KMS-11 (cell line): ENCODE measurements at regions not wholly inside any gene's neighbourhood (a gene's known extent, or its start where the extent isn't known, plus 50 kb on each side); places are given as distances from the start of the nearest gene placed in this dataset.

Source experiments
- H2AFZ ChIP-seq: fragments of 200-600 bp; sonication (generic); 2 replicates; pipeline ENCODE4 v1.6.1; 2016; ENCODE audit warnings: antibody characterized with exemption, mixed run types, low read depth
- H3K27ac ChIP-seq: fragments of 200-600 bp; sonication (generic); 2 replicates; pipeline ENCODE4 v1.6.1; 2016; ENCODE audit warnings: mild to moderate bottlenecking, mixed run types
- H3K27me3 ChIP-seq: fragments of 200-600 bp; sonication (generic); 2 replicates; pipeline ENCODE4 v1.6.1; 2017; ENCODE audit warnings: mild to moderate bottlenecking, low read depth, mixed run types, moderate library complexity; ENCODE audit not compliant: insufficient read depth
- H3K36me3 ChIP-seq: fragments of 200-600 bp; sonication (generic); 2 replicates; pipeline ENCODE4 v1.6.1; 2017; ENCODE audit warnings: mild to moderate bottlenecking, mixed run types; ENCODE audit not compliant: insufficient read depth
- H3K4me1 ChIP-seq: fragments of 200-600 bp; sonication (generic); 2 replicates; pipeline ENCODE4 v1.6.1; 2016; ENCODE audit warnings: mild to moderate bottlenecking, low read depth, mixed run types; ENCODE audit not compliant: poor library complexity, severe bottlenecking
- H3K4me2 ChIP-seq: fragments of 200-600 bp; sonication (generic); 2 replicates; pipeline ENCODE4 v1.7.0; 2016; ENCODE audit warnings: mild to moderate bottlenecking, mixed run types
- H3K4me3 ChIP-seq: fragments of 200-600 bp; sonication (generic); IDR thresholded peaks from 2 replicates; pipeline ENCODE4 v1.6.1; 2017; ENCODE audit warnings: low read depth, low read length, mixed read lengths; ENCODE audit not compliant: insufficient read depth
- H3K79me2 ChIP-seq: fragments of 200-600 bp; sonication (generic); 2 replicates; pipeline ENCODE4 v1.6.1; 2016; ENCODE audit warnings: low read depth, mixed run types; ENCODE audit not compliant: insufficient read depth
- H3K9ac ChIP-seq: fragments of 200-600 bp; sonication (generic); 2 replicates; pipeline ENCODE4 v1.6.1; 2016; ENCODE audit warnings: mild to moderate bottlenecking, mixed run types
- H4K20me1 ChIP-seq: fragments of 200-600 bp; sonication (generic); 2 replicates; pipeline ENCODE4 v1.6.1; 2016; ENCODE audit warnings: mild to moderate bottlenecking, mixed run types; ENCODE audit not compliant: insufficient read depth
- TF ChIP-seq, protein P1 (sequence below): fragments of 200-600 bp; sonication (generic); conservative IDR thresholded peaks from 2 replicates; pipeline ENCODE4 v1.6.1; 2017; ENCODE audit warnings: low read depth, mild to moderate bottlenecking, antibody characterized with exemption, low read length, moderate library complexity, mixed read lengths

DNA sequence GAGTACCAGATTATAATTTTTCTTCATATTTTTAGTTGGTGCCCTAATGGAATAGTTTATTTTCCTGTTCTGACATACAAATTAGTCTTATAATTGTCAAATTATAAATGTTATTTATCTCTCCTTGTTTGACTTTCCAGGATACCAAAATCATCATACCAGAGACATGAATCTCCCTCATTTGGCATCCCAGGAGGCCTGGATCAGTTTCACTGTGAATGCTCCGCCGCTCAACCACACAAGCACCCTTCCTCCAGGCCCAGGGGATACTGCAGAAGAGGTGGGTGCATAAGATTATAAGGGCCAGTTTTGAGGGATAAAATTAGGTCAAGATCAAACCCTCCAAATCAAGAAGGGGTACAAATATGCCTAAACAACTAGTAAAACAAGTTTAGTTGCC lies 1229.3 kb downstream of the CDH12 start:
- H4K20me1 ChIP-seq: no peaks in the 10 kb centered on the region
- no peak overlapping the region for H2AFZ ChIP-seq
- TF ChIP-seq, protein P1, sequence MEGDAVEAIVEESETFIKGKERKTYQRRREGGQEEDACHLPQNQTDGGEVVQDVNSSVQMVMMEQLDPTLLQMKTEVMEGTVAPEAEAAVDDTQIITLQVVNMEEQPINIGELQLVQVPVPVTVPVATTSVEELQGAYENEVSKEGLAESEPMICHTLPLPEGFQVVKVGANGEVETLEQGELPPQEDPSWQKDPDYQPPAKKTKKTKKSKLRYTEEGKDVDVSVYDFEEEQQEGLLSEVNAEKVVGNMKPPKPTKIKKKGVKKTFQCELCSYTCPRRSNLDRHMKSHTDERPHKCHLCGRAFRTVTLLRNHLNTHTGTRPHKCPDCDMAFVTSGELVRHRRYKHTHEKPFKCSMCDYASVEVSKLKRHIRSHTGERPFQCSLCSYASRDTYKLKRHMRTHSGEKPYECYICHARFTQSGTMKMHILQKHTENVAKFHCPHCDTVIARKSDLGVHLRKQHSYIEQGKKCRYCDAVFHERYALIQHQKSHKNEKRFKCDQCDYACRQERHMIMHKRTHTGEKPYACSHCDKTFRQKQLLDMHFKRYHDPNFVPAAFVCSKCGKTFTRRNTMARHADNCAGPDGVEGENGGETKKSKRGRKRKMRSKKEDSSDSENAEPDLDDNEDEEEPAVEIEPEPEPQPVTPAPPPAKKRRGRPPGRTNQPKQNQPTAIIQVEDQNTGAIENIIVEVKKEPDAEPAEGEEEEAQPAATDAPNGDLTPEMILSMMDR: no peak
- H3K36me3 ChIP-seq: no peaks in the 10 kb centered on the region
- no peaks in the 10 kb centered on the region for H3K4me1 ChIP-seq
- no peak overlapping the region for H3K4me3 ChIP-seq
- H3K9ac ChIP-seq: no peak overlapping the region
- no peaks in the 10 kb centered on the region for H3K27me3 ChIP-seq
- H3K4me2 ChIP-seq: no peak overlapping the region
- H3K79me2 ChIP-seq: no peaks in the 10 kb centered on the region
- no peak overlapping the region for H3K27ac ChIP-seq

DNA sequence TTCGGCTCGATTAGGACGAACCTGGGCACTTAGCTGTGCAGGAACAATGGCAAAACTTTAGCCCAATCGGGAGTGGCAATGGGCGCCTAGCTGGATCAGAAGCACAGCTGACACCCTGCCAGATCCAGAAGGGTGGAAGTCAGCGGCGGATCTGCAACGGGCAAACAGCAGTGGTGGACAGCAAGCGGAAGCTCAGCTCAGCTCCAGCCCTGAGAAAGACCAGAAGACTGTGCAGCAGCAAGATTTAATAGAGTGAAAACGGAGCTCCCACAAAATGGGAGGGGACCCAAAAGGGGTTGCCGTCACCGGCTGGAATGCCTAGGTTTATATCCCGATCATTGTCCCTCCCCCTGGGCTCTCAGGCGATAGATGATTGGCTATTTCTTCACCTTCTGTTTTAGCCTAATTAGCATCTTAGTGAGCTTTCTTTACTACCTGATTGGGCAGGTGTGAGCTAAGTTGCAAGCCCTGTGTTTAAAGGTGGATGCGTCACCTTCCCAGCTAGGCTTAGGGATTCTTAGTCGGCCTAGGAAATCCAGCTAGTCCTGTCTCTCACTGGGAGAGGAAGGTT lies 1237.9 kb downstream of the CDH12 start:
- Histone ChIP-seq H3K4me1 (no peaks in the 10 kb centered on the region), H3K79me2 (no peaks in the 10 kb centered on the region), H4K20me1 (no peaks in the 10 kb centered on the region), H2AFZ (no peak overlapping the region), H3K36me3 (no peaks in the 10 kb centered on the region), H3K27me3 (no peaks in the 10 kb centered on the region), H3K4me2 (no peak overlapping the region), H3K27ac (no peak overlapping the region), H3K4me3 (no peak overlapping the region), H3K9ac (no peak overlapping the region)
- TF ChIP-seq, protein P1: no peak

DNA sequence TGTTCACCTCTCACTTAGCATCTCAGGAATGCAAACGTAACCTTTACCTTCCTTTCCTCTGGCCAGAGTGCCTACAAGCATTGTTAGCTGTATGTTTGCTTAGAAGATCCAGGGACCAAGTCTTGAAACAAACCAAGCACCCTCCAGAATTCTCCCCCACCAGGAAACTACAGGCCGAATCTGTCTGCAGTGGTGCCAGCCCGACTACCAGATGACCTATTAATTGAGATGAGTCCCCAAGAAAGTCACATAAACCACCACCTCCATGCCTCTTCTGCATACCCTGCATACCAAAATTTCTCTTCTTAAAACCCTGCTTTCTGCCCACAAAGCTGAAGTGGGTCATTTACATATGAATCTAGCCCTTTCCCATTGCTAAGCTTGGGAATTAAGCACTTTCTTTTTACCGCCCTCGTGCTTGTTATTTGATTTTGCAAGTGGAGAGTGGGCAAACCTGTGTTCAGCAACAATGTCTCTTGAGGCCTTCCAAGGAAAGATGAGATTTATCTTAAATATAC lies 1239.1 kb downstream of the CDH12 start:
- H3K9ac ChIP-seq: no peak overlapping the region
- H2AFZ ChIP-seq: no peak overlapping the region
- H3K4me1 ChIP-seq: no peaks in the 10 kb centered on the region
- no peaks in the 10 kb centered on the region for H4K20me1 ChIP-seq
- no peaks in the 10 kb centered on the region for H3K79me2 ChIP-seq
- no peaks in the 10 kb centered on the region for H3K36me3 ChIP-seq
- H3K27ac ChIP-seq: no peak overlapping the region
- TF ChIP-seq, protein P1: no peak
- H3K4me3 ChIP-seq: no peak overlapping the region
- no peaks in the 10 kb centered on the region for H3K27me3 ChIP-seq
- H3K4me2 ChIP-seq: no peak overlapping the region

DNA sequence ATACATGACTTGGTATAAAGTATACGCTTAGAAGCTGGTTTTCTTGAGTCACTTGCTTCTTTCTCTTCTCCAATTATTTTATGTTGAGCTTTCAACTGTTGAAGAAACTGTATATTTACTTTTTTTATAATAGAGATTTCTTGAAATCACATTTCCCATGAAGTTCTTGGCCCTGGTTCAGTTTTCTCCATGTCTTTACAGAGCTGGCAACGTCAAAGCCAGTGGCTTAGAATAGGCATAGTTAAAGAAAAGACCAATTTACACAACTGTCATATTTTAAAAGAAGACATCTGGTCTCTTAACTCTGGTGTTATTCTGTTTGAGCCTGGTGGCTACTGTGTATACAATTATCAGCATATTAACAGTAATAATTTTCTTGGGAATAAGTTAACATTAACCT lies 1249.3 kb downstream of the CDH12 start:
- H3K27ac ChIP-seq: no peak overlapping the region
- H4K20me1 ChIP-seq: no peaks in the 10 kb centered on the region
- TF ChIP-seq, protein P1: no peak
- no peaks in the 10 kb centered on the region for H3K79me2 ChIP-seq
- no peak overlapping the region for H2AFZ ChIP-seq
- H3K9ac ChIP-seq: no peak overlapping the region
- H3K36me3 ChIP-seq: no peaks in the 10 kb centered on the region
- no peaks in the 10 kb centered on the region for H3K27me3 ChIP-seq
- no peak overlapping the region for H3K4me2 ChIP-seq
- H3K4me3 ChIP-seq: no peak overlapping the region
- H3K4me1 ChIP-seq: no peaks in the 10 kb centered on the region
